BLaER1 treated with 17β-estradiol and CSF1 and Interleukin-3, amounts not matched to agents 10 nM and 100 nM (cell line): ENCODE measurements at regions not wholly inside any gene's neighbourhood (a gene's known extent, or its start where the extent isn't known, plus 50 kb on each side); places are given as distances from the start of the nearest gene placed in this dataset.

ENCODE experiments used
- H3K27ac ChIP-seq, 11 experiments: shearing (Covaris generic); formaldehyde crosslinking; 2 replicates each; pipeline ENCODE4 v1.8.1; 2022
- H3K27me3 ChIP-seq, 11 experiments: shearing (Covaris generic); formaldehyde crosslinking; 2 replicates each; pipeline ENCODE4 v1.8.1; 2022
- H3K36me3 ChIP-seq, 11 experiments: shearing (Covaris generic); formaldehyde crosslinking; 2 replicates each; pipeline ENCODE4 v1.8.1; 2022
- H3K4me1 ChIP-seq, 10 experiments: shearing (Covaris generic); formaldehyde crosslinking; 2 replicates each; pipeline ENCODE4 v1.8.1; 2022
- H3K4me2 ChIP-seq, 11 experiments: shearing (Covaris generic); formaldehyde crosslinking; 2 replicates each; pipeline ENCODE4 v1.8.1; 2022
- H3K4me3 ChIP-seq, 10 experiments: shearing (Covaris generic); formaldehyde crosslinking; 2 replicates each; pipeline ENCODE4 v1.8.1; 2022
- H3K9ac ChIP-seq, 11 experiments: shearing (Covaris generic); formaldehyde crosslinking; 2 replicates each; pipeline ENCODE4 v1.8.1; 2022
- H3K9me3 ChIP-seq, 11 experiments: shearing (Covaris generic); formaldehyde crosslinking; replicated peaks in 1 of 11; 2 replicates each; pipeline ENCODE4 v1.8.1; 2022
- H4K20me1 ChIP-seq, 11 experiments: shearing (Covaris generic); formaldehyde crosslinking; 2 replicates each; pipeline ENCODE4 v1.8.1; 2022
- Cebpa-rat ChIP-seq, 11 experiments: shearing (Covaris generic); IDR thresholded peaks; 2 replicates each; pipeline ENCODE4 v1.8.1; 2022

GRCh38 chr9:2486988-2487387 lies 134.6 kb upstream of the VLDLR start:
- TF ChIP-seq Cebpa-rat (IDR thresholded peaks at IDR 0.05): no peak
- H3K27me3 ChIP-seq: no peaks in the 10 kb centered on the region
- no peak overlapping the region for H3K4me2 ChIP-seq
- 0 out of 20 replicates have a peak, but pooled peaks cover 0 to 4% (median 0%) of the 10 kb centered on the region in 10 experiments for H3K4me1 ChIP-seq
- H3K4me3 ChIP-seq: no peak overlapping the region
- H3K27ac ChIP-seq: no peak overlapping the region
- H3K36me3 ChIP-seq: peaks cover 0 to 29% (median 6%) of the 10 kb centered on the region in 11 experiments; a peak in 11 of 22 replicates
- H3K9ac ChIP-seq: no peak overlapping the region
- peaks cover 4 to 16% (median 9%) of the 10 kb centered on the region in 11 experiments; a peak in 17 of 22 replicates for H3K9me3 ChIP-seq
- H4K20me1 ChIP-seq: no peaks in the 10 kb centered on the region

GRCh38 chr9:2489838-2490314 lies 131.7 kb upstream of the VLDLR start:
- H3K9me3 ChIP-seq: peaks cover 2 to 7% (median 5%) of the 10 kb centered on the region in 11 experiments; a peak in 17 of 22 replicates
- no peak overlapping the region for H3K4me2 ChIP-seq
- H3K27ac ChIP-seq: no peak overlapping the region
- no peak for TF ChIP-seq Cebpa-rat (IDR thresholded peaks at IDR 0.05)
- no peak overlapping the region for H3K4me3 ChIP-seq
- H3K27me3 ChIP-seq: no peaks in the 10 kb centered on the region
- no peak overlapping the region for H3K9ac ChIP-seq
- no peaks in the 10 kb centered on the region for H4K20me1 ChIP-seq
- 0 out of 20 replicates have a peak, but pooled peaks cover 0 to 4% (median 0%) of the 10 kb centered on the region in 10 experiments for H3K4me1 ChIP-seq
- peaks cover 0 to 27% (median 7%) of the 10 kb centered on the region in 11 experiments; a peak in 10 of 22 replicates for H3K36me3 ChIP-seq

GRCh38 chr9:2492161-2492560 lies 129.4 kb upstream of the VLDLR start:
- no peaks in the 10 kb centered on the region for H4K20me1 ChIP-seq
- no peaks in the 10 kb centered on the region; a peak in 2 of 22 replicates for H3K9me3 ChIP-seq
- no peak for TF ChIP-seq Cebpa-rat (IDR thresholded peaks at IDR 0.05)
- no peaks in the 10 kb centered on the region for H3K4me1 ChIP-seq
- H3K4me3 ChIP-seq: no peak overlapping the region
- H3K4me2 ChIP-seq: no peak overlapping the region
- H3K9ac ChIP-seq: no peak overlapping the region
- H3K27me3 ChIP-seq: no peaks in the 10 kb centered on the region
- H3K36me3 ChIP-seq: peaks cover 0 to 20% (median 3%) of the 10 kb centered on the region in 11 experiments; a peak in 8 of 22 replicates
- no peak overlapping the region for H3K27ac ChIP-seq

GRCh38 chr9:2493109-2493508 lies 128.5 kb upstream of the VLDLR start:
- Histone ChIP-seq H3K4me3 (no peak overlapping the region), H4K20me1 (no peaks in the 10 kb centered on the region; a peak in 1 of 22 replicates), H3K36me3 (peaks cover 0 to 20% (median 3%) of the 10 kb centered on the region in 11 experiments; a peak in 8 of 22 replicates), H3K4me2 (no peak overlapping the region), H3K9ac (no peak overlapping the region), H3K9me3 (no peaks in the 10 kb centered on the region; a peak in 2 of 22 replicates), H3K27ac (no peak overlapping the region), H3K4me1 (no peaks in the 10 kb centered on the region), H3K27me3 (no peaks in the 10 kb centered on the region)
- no peak for TF ChIP-seq Cebpa-rat (IDR thresholded peaks at IDR 0.05)

GRCh38 chr9:2493529-2493928 lies 128.1 kb upstream of the VLDLR start:
- Histone ChIP-seq H3K27me3 (no peaks in the 10 kb centered on the region), H3K4me3 (no peak overlapping the region), H3K4me1 (no peaks in the 10 kb centered on the region), H4K20me1 (no peaks in the 10 kb centered on the region; a peak in 1 of 22 replicates), H3K36me3 (peaks cover 0 to 20% (median 3%) of the 10 kb centered on the region in 11 experiments; a peak in 8 of 22 replicates), H3K4me2 (no peak overlapping the region), H3K27ac (no peak overlapping the region), H3K9ac (no peak overlapping the region), H3K9me3 (no peaks in the 10 kb centered on the region; a peak in 1 of 22 replicates)
- TF ChIP-seq Cebpa-rat (IDR thresholded peaks at IDR 0.05): no peak

- H3K4me2 ChIP-seq: no peak overlapping the region
- no peak overlapping the region for H3K4me3 ChIP-seq
- H4K20me1 ChIP-seq: no peaks in the 10 kb centered on the region; a peak in 1 of 22 replicates
- H3K36me3 ChIP-seq: peaks cover 0 to 20% (median 3%) of the 10 kb centered on the region in 11 experiments; a peak in 8 of 22 replicates
- TF ChIP-seq Cebpa-rat (IDR thresholded peaks at IDR 0.05): no peak
- H3K9ac ChIP-seq: no peak overlapping the region
- no peak overlapping the region for H3K27ac ChIP-seq
- no peaks in the 10 kb centered on the region for H3K27me3 ChIP-seq
- H3K4me1 ChIP-seq: no peaks in the 10 kb centered on the region
- no peaks in the 10 kb centered on the region; a peak in 1 of 22 replicates for H3K9me3 ChIP-seq
Measured at GRCh38 chr9:2494562-2494961, 127.0 kb upstream of the VLDLR start.

GRCh38 chr9:2495221-2496005 lies 126.2 kb upstream of the VLDLR start:
- Histone ChIP-seq H4K20me1 (no peaks in the 10 kb centered on the region; a peak in 1 of 22 replicates), H3K27ac (no peak overlapping the region), H3K4me1 (no peaks in the 10 kb centered on the region), H3K4me3 (no peak overlapping the region), H3K9ac (no peak overlapping the region), H3K36me3 (peaks cover 0 to 20% (median 3%) of the 10 kb centered on the region in 11 experiments; a peak in 8 of 22 replicates), H3K4me2 (no peak overlapping the region), H3K27me3 (no peaks in the 10 kb centered on the region), H3K9me3 (no peaks in the 10 kb centered on the region; a peak in 1 of 22 replicates)
- TF ChIP-seq Cebpa-rat (IDR thresholded peaks at IDR 0.05): no peak

- Histone ChIP-seq H3K36me3 (peaks cover 0 to 16% (median under 1%) of the 10 kb centered on the region in 11 experiments; a peak in 8 of 22 replicates), H3K4me3 (no peak overlapping the region), H3K27me3 (no peaks in the 10 kb centered on the region), H3K27ac (no peak overlapping the region), H3K9me3 (no peaks in the 10 kb centered on the region; a peak in 1 of 22 replicates), H3K9ac (no peak overlapping the region), H3K4me1 (no peaks in the 10 kb centered on the region), H4K20me1 (no peaks in the 10 kb centered on the region; a peak in 1 of 22 replicates), H3K4me2 (no peak overlapping the region)
- no peak for TF ChIP-seq Cebpa-rat (IDR thresholded peaks at IDR 0.05)
Measured at GRCh38 chr9:2496169-2496568, 125.4 kb upstream of the VLDLR start.

GRCh38 chr9:2496934-2497333 lies 124.7 kb upstream of the VLDLR start:
- H3K9me3 ChIP-seq: no peaks in the 10 kb centered on the region; a peak in 1 of 22 replicates
- H3K36me3 ChIP-seq: peaks cover 0 to 15% (median 0%) of the 10 kb centered on the region in 11 experiments; a peak in 7 of 22 replicates
- no peak overlapping the region for H3K9ac ChIP-seq
- TF ChIP-seq Cebpa-rat (IDR thresholded peaks at IDR 0.05): no peak
- H3K4me3 ChIP-seq: no peak overlapping the region
- H3K4me1 ChIP-seq: no peaks in the 10 kb centered on the region
- no peak overlapping the region for H3K4me2 ChIP-seq
- no peaks in the 10 kb centered on the region; a peak in 1 of 22 replicates for H4K20me1 ChIP-seq
- H3K27me3 ChIP-seq: no peaks in the 10 kb centered on the region
- H3K27ac ChIP-seq: no peak overlapping the region
